NCI-H2196 treated with DMSO at 0.1 percent for 48 hours (cell line): ENCODE measurements at regions not wholly inside any gene's neighbourhood (a gene's known extent, or its start where the extent isn't known, plus 50 kb on each side); places are given as distances from the start of the nearest gene placed in this dataset.

Experiments
- DNase-seq: peaks from one replicate; lab custom pipeline; 2025; ENCODE audit not compliant: unreplicated experiment; lab: John Stamatoyannopoulos, UW

DNA sequence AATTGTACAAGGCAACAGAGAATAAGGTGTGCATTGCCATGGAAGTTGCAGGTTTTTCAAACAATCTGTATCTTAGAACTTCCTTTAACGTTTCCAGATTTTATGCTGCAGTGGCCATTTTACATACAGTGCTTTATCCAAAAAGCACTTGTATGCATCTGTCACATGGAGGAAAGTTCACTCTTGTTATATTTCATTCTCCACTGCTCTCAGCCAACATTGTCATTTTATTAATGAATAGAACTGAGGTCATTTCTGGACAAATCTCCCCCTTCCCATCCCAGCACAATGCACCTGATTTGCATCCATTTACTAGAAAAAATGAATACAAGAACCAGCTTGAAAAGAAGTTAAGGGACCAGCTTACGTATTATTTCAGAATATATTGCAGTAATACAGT is 342.0 kb downstream of the USP25 start:
- no peak for DNase-seq

- DNase-seq, result no peak
These were observed 342.4 kb downstream of the USP25 start for GRCh38 chr21:16072221-16072620.

- no peak for DNase-seq
These were observed 343.0 kb downstream of the USP25 start for GRCh38 chr21:16072737-16073136.

GRCh38 chr21:16073586-16073985 is 343.8 kb downstream of the USP25 start:
- no peak for DNase-seq

DNA sequence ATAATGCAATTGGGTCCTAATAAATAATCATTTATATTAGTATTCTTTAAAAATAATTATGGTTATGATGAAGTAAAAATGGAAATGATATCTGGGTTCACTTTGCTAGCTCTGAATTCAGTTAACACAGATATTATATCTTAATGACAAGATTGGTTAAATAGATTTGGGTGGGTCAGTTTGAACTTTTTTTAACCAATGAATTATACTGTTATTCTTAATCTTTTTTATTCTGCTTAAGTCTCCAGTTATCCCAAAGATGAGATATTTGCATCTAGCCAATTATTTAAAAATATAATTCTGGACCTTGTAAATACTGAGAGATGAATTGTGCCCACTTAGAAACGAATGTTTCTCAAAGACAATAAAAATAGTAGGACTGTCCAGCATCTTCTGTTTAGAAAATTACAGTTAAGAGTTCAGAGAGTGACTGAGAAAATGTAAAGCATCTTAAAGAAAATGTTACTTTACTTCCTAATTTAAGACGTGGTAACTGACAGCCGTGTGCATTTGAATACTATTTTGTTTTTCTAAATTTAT is 345.2 kb downstream of the USP25 start:
- no peak for DNase-seq

- DNase-seq, result no peak
These were observed 346.0 kb downstream of the USP25 start for GRCh38 chr21:16075649-16076282.

DNA sequence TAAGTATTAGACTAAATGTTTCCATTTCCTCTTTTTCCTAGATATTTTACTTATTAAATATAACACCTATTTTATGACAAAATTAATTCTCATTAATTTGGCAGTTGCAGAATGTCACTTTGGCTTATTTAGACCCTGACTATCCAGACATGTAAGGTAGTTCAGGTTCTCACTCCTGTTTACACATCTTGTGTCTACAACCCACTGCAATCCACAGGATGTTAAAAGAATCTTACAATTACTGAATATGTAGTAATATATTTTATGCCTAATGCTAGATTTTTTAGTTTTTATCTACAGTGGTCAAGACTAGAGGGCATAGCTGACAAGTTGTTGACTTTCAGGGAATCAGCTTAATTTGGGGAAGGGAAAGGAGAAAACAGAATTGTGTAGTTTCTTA is 346.7 kb downstream of the USP25 start:
- DNase-seq, result no peak

DNA sequence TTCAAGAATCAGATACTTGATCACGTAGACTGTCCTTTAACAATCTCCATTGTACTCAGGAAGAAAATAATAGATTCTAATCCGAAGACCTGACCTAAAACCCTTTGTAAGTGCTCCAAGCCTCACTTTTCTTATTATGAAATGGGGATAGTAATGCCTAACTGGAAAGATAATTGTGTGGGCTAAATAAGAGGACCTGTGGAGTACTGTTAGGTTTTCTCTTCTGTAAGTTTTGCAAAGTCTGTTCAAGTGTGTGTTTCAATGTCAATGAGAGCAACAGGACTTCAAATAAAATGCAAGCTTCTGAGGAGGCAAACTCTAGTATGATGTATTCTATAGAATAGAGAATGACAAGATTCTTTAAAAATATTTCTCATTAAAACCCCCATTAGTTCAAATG is 348.6 kb downstream of the USP25 start:
- DNase-seq, result no peak

- no peak for DNase-seq
These were observed 350.0 kb downstream of the USP25 start for GRCh38 chr21:16079830-16080229.

- DNase-seq, result no peak
These were observed 351.5 kb downstream of the USP25 start for GRCh38 chr21:16081304-16081703.

GRCh38 chr21:16082038-16082816 is 352.4 kb downstream of the USP25 start:
- DNase-seq, result no peak

GRCh38 chr21:16084776-16085364 is 355.1 kb downstream of the USP25 start:
- DNase-seq, result no peak

GRCh38 chr21:16085421-16085820 is 355.6 kb downstream of the USP25 start:
- DNase-seq, result no peak

- no peak for DNase-seq
These were observed 356.3 kb downstream of the USP25 start for GRCh38 chr21:16086121-16086520.

- DNase-seq, result no peak
These were observed 357.2 kb downstream of the USP25 start for GRCh38 chr21:16086936-16087335.

GRCh38 chr21:16087523-16087922 is 357.7 kb downstream of the USP25 start:
- DNase-seq, result no peak

- DNase-seq, result no peak
These were observed 358.3 kb downstream of the USP25 start for GRCh38 chr21:16088056-16088455.

- no peak for DNase-seq
These were observed 365.2 kb downstream of the USP25 start for GRCh38 chr21:16095005-16095404.

DNA sequence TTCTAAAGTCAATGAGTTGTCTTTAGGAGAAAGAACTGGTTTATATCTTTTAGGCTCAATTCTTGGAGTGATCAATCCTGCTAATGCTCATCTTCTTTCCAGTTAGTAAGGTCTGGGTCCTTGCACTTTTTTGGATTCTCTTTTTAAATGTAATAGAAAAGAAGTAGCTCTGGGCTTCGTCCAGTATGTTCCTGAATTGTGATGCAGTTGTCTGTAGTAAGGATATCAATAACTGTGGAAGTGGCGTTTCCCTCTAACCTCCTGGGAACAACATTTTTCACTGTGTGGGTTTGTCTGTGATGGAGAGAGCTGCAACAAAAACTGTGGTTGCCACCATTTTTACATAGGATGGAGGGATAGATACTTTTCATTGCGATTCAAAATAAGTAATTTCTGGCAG is 367.2 kb downstream of the USP25 start:
- no peak for DNase-seq

DNA sequence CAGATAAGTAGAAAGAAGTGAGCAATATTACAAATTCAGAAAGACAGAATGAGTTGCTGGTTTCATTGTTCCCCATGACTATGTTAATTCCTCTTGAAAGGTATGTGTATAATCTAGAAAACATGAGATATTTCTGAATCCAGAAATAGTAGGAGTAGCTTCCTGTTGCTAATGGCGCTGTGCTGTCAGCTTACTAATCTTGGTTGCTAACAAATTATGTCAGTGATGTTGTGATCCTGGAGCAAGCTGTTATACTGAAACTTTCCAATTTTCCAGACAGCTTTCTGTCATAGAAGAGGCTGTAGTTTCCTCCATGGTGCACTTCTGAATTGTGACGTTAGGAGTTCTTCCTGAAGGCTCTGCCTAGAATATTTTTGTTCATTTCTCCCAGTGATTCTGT is 372.3 kb downstream of the USP25 start:
- no peak for DNase-seq

GRCh38 chr21:16108561-16109075 is 378.8 kb downstream of the USP25 start:
- DNase-seq, result no peak
